GM12892 (cell line): ENCODE measurements at regions not wholly inside any gene's neighbourhood (a gene's known extent, or its start where the extent isn't known, plus 50 kb on each side); places are given as distances from the start of the nearest gene placed in this dataset.
"Not testable (repeated sequence)": the region's sequence is repeated elsewhere in the genome, so short reads cannot be mapped to it uniquely, and the experiment has no call there.

Source experiments
- DNase-seq: peaks from one replicate; pipeline ENCODE4 v3.0.0; 2011; ENCODE audit not compliant: insufficient read length
- FAIRE-seq: peaks from 2 replicates; lab custom pipeline; 2011; peaks lifted over from hg19 to GRCh38; lab: Jason Lieb, UNC
- POLR2A ChIP-seq: IDR thresholded peaks from 2 replicates; pipeline ENCODE4 v1.6.1; 2011; ENCODE audit warnings: low read depth, low read length, control low read depth
- POLR2AphosphoS5 ChIP-seq: IDR thresholded peaks from 2 replicates; pipeline ENCODE4 v1.6.1; 2011; ENCODE audit warnings: low read depth, low read length, control low read depth
- TAF1 ChIP-seq: IDR thresholded peaks from 2 replicates; pipeline ENCODE4 v1.6.1; 2011; ENCODE audit warnings: low read depth, mild to moderate bottlenecking, control low read depth, low read length, borderline replicate concordance

GRCh38 chr15:38810686-38811085 lies 246.1 kb upstream of the RASGRP1 start:
- DNase-seq (no peak), FAIRE-seq (no peak)
- TF ChIP-seq POLR2A (no peak), TAF1 (no peak), POLR2AphosphoS5 (no peak)

GRCh38 chr15:38814254-38814653 lies 249.6 kb upstream of the RASGRP1 start:
- FAIRE-seq, DNase-seq: not testable (repeated sequence)

DNA sequence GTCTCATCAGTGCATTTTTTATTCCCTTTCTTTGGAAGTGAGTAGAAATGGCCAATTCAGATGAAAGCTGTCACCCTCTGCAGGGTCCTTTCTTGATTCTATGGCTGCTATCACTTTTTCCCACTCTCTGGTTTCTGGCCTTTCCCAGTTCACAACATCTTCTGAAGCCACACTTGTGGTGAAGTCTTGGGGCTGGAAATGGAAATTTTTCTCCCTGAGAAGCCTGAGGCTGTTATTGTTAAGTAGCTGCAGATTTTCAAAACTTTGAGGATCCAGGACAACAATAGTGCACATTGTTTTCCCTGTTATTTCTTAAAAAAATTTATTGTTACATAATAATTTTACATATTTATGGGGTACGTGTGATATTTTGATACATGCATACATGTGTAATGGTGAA lies 250.3 kb upstream of the RASGRP1 start:
- FAIRE-seq: no peak
- no peak for TF ChIP-seq POLR2AphosphoS5
- TF ChIP-seq POLR2A: no peak
- no peak for TF ChIP-seq TAF1
- DNase-seq: no peak

DNA sequence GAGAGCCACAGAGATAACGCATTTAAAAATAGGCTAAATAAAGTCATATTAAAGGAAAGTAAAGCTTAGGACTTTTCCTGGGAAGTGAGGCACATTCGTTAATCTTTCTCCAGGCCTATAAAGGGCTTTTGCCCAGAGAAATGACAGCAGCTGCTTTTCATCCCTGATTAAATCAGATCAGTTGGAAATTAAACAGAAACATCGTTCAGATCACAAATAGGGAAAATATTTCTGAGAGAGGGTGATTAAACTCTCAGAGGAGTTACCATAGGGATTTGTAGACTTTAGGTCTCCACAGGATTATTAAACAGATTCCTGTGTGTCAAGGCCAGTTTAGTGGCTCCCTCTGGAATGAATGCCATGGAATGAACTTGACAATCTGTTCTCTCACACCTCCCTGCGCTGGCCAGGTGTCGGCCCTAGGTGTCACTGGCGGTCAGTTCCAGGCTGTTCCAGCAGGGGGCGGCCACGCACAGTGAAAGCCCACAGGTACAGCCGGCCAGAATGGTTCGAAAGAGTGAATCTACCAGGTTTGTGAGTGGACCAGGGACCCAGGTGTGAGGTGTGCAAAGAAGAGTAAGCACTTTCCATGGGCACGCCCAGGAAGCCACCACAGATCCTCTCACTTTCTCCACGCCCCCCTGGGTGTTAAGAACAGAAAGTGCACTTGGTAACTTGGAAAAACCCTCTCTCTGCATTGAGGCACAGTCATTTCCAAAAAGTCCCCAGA lies 253.0 kb upstream of the RASGRP1 start:
- no peak for TF ChIP-seq POLR2A
- no peak for TF ChIP-seq POLR2AphosphoS5
- TF ChIP-seq TAF1: no peak
- DNase-seq: peak; percentile 40
- FAIRE-seq: peak; percentile 79

DNA sequence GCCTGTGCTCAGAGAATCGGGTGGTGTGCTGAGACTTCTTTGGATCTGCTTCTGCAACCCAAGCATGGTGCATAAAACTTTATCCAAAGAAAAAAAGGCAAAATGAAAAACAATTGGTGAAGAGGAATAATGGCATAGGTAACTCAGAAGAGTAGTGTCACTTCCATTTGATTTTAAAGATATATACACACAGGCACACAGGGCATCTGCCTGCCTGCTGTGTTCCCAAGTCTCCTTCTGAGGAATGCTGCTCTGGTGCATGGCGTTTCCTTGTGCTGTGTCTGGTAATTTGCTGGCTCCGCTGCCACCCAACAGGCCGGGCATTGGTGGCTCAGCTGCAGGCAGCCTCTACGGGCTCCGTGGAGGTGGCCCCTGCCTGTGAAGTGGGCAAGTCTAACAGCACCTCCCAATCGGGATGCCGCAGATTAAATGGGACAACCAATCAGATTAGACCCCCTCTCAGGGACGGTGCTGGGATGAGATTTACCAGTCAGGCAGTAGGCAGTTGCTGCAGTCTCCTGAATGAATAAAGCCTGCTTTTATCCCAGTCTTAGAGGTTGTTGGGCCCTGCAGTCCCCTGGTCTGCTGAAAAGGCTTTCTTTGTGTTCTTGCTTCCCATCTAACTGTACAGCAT lies 253.7 kb upstream of the RASGRP1 start:
- FAIRE-seq (no peak), DNase-seq (no peak)
- TF ChIP-seq POLR2A (no peak), TAF1 (no peak), POLR2AphosphoS5 (no peak)

GRCh38 chr15:38819387-38819950 lies 254.9 kb upstream of the RASGRP1 start:
- no peak for DNase-seq
- no peak for TF ChIP-seq POLR2AphosphoS5
- no peak for TF ChIP-seq TAF1
- no peak for TF ChIP-seq POLR2A
- no peak for FAIRE-seq

GRCh38 chr15:38823263-38823662 lies 258.6 kb upstream of the RASGRP1 start:
- TF ChIP-seq POLR2A (no peak), TAF1 (no peak), POLR2AphosphoS5 (no peak)
- DNase-seq (no peak), FAIRE-seq (no peak)

- FAIRE-seq (no peak), DNase-seq (no peak)
- TF ChIP-seq TAF1 (no peak), POLR2A (no peak), POLR2AphosphoS5 (no peak)
Measured at GRCh38 chr15:38824719-38825118, 260.1 kb upstream of the RASGRP1 start.

GRCh38 chr15:38826880-38827279 lies 262.3 kb upstream of the RASGRP1 start:
- FAIRE-seq (no peak), DNase-seq (no peak)
- TF ChIP-seq TAF1: no peak
- TF ChIP-seq POLR2A: no peak
- no peak for TF ChIP-seq POLR2AphosphoS5

- TF ChIP-seq TAF1 (no peak), POLR2AphosphoS5 (no peak), POLR2A (no peak)
- no peak for FAIRE-seq
- no peak for DNase-seq
Measured at GRCh38 chr15:38828031-38828532, 263.5 kb upstream of the RASGRP1 start.

GRCh38 chr15:38829086-38829485 lies 264.5 kb upstream of the RASGRP1 start:
- FAIRE-seq (no peak), DNase-seq (no peak)
- TF ChIP-seq POLR2A: no peak
- no peak for TF ChIP-seq POLR2AphosphoS5
- no peak for TF ChIP-seq TAF1
